Caco-2 (cell line): ENCODE measurements at regions not wholly inside any gene's neighbourhood (a gene's known extent, or its start where the extent isn't known, plus 50 kb on each side); places are given as distances from the start of the nearest gene placed in this dataset.

Experiments used
- BruUV-seq: library from RNA; stranded (reverse); fragments of 400-500 nt; replicated peaks from 2 replicates; lab custom pipeline; 2021; lab: Mats Ljungman, UMichigan
- CTCF ChIA-PET: fragments of 300-600 bp; sonication (Branson Sonifier 250); formaldehyde crosslinking; loops from one replicate; lab custom pipeline; 2022; ENCODE audit warnings: antibody characterized with exemption; lab: Charles Lee
- POLR2A ChIA-PET: fragments of 300-600 bp; sonication (Branson Sonifier 250); formaldehyde crosslinking; loops from one replicate; lab custom pipeline; 2022; ENCODE audit warnings: antibody characterized with exemption; lab: Charles Lee
- DNase-seq, 2 experiments: peaks; one replicate each; pipeline versions ENCODE4 v3.0.0 to v3.0.0-alpha.2; 2020 to 2022
- H3K27me3 ChIP-seq: replicated peaks from 2 replicates; pipeline ENCODE4 v1.6.0; 2011; ENCODE audit warnings: low read length; ENCODE audit not compliant: control insufficient read depth, insufficient read depth
- H3K36me3 ChIP-seq: 2 replicates; pipeline ENCODE4 v1.5.1; 2011; ENCODE audit warnings: low read length; ENCODE audit not compliant: control insufficient read depth, insufficient read depth
- H3K4me1 ChIP-seq: fragments of 250-450 bp; sonication (Bioruptor Pico); 2 replicates; pipeline ENCODE4 v1.5.1; 2020; ENCODE audit warnings: mild to moderate bottlenecking
- H3K4me3 ChIP-seq: 2 replicates; pipeline ENCODE4 v1.5.1; 2011; ENCODE audit warnings: low read depth, mild to moderate bottlenecking, control low read depth, low read length
- H3K9me3 ChIP-seq: fragments of 250-450 bp; sonication (Bioruptor Pico); 2 replicates; pipeline ENCODE4 v1.5.1; 2020; ENCODE audit warnings: mild to moderate bottlenecking, moderate library complexity
- H3K27ac Mint-ChIP-seq: one replicate; pipeline ENCODE4 v1.8.0; 2022; ENCODE audit warnings: mixed read lengths; ENCODE audit not compliant: unreplicated experiment
- H3K27me3 Mint-ChIP-seq: one replicate; pipeline ENCODE4 v1.8.0; 2022; ENCODE audit warnings: mixed read lengths; ENCODE audit not compliant: insufficient read depth, unreplicated experiment
- H3K36me3 Mint-ChIP-seq: one replicate; pipeline ENCODE4 v1.8.0; 2022; ENCODE audit warnings: mild to moderate bottlenecking, mixed read lengths; ENCODE audit not compliant: insufficient read depth, unreplicated experiment
- H3K4me1 Mint-ChIP-seq: one replicate; pipeline ENCODE4 v1.8.0; 2022; ENCODE audit warnings: low read depth, mixed read lengths; ENCODE audit not compliant: unreplicated experiment
- H3K4me3 Mint-ChIP-seq: one replicate; pipeline ENCODE4 v1.8.0; 2022; ENCODE audit warnings: mild to moderate bottlenecking, moderate library complexity, mixed read lengths; ENCODE audit not compliant: unreplicated experiment
- H3K9me3 Mint-ChIP-seq: one replicate; pipeline ENCODE4 v1.8.0; 2022; ENCODE audit warnings: mixed read lengths; ENCODE audit not compliant: unreplicated experiment
- CTCF ChIP-seq, 2 experiments: fragments of 200-600 bp in 1 of 2; IDR thresholded peaks; 1 replicate in 1 of 2; 2 replicates in 1 of 2; pipeline versions ENCODE4 v1.5.1 to v1.8.0; 2011 to 2022; ENCODE audit warnings: antibody characterized with exemption in 1 of 2, control low read depth in 1 of 2, inconsistent platforms in 1 of 2, low read depth in 1 of 2, low read length in 1 of 2, mild to moderate bottlenecking in 1 of 2, moderate library complexity in 1 of 2; ENCODE audit not compliant: insufficient read depth in 1 of 2, severe bottlenecking in 1 of 2, unreplicated experiment in 1 of 2
- intact Hi-C: fragments of 100-400 bp; cut with micrococcal nuclease; formaldehyde crosslinking; loops from one replicate; pipeline ENCODE4 v1.10.0; 2022; ENCODE audit not compliant: unreplicated experiment

- Histone ChIP-seq H3K4me1 (no peaks in the 10 kb centered on the region), H3K27me3 (no peaks in the 10 kb centered on the region), H3K36me3 (no peaks in the 10 kb centered on the region), H3K9me3 (no peaks in the 10 kb centered on the region), H3K4me3 (no peak overlapping the region)
- intact Hi-C loops, result no loop called here
- no TSS peak for BruUV-seq
- H3K27me3 Mint-ChIP-seq, result peaks cover 3% of the 10 kb centered on the region
- ChIA-PET POLR2A (no interaction called here), CTCF (no interaction called here)
- H3K4me1 Mint-ChIP-seq, result no peaks in the 10 kb centered on the region
- no peak for DNase-seq
- no peak overlapping the region for H3K27ac Mint-ChIP-seq
- no peak for TF ChIP-seq CTCF (IDR thresholded peaks at IDR 0.05; ENCODE audit: insufficient read depth in 1 of 2, low read depth in 1 of 2, low read length in 1 of 2, severe bottlenecking in 1 of 2, unreplicated experiment in 1 of 2)
- no peak overlapping the region for H3K4me3 Mint-ChIP-seq
- H3K9me3 Mint-ChIP-seq, result no peaks in the 10 kb centered on the region
- no peaks in the 10 kb centered on the region for H3K36me3 Mint-ChIP-seq
These were observed 541.0 kb downstream of the PLOD2 start for GRCh38 chr3:145620002-145620401.

- H3K9me3 Mint-ChIP-seq, result no peaks in the 10 kb centered on the region
- ChIA-PET POLR2A (no interaction called here), CTCF (no interaction called here)
- BruUV-seq, result no TSS peak
- Histone ChIP-seq H3K4me3 (no peak overlapping the region), H3K27me3 (no peaks in the 10 kb centered on the region), H3K36me3 (no peaks in the 10 kb centered on the region), H3K4me1 (no peaks in the 10 kb centered on the region), H3K9me3 (no peaks in the 10 kb centered on the region)
- no peak overlapping the region for H3K4me3 Mint-ChIP-seq
- no peak for DNase-seq
- H3K27me3 Mint-ChIP-seq, result peaks cover 3% of the 10 kb centered on the region
- no peaks in the 10 kb centered on the region for H3K36me3 Mint-ChIP-seq
- TF ChIP-seq CTCF (IDR thresholded peaks at IDR 0.05; ENCODE audit: insufficient read depth in 1 of 2, low read depth in 1 of 2, low read length in 1 of 2, severe bottlenecking in 1 of 2, unreplicated experiment in 1 of 2), result no peak
- H3K27ac Mint-ChIP-seq, result no peak overlapping the region
- intact Hi-C loops, result no loop called here
- H3K4me1 Mint-ChIP-seq, result no peaks in the 10 kb centered on the region
These were observed 540.5 kb downstream of the PLOD2 start for GRCh38 chr3:145620486-145620885.

GRCh38 chr3:145623349-145623748 is 537.6 kb downstream of the PLOD2 start:
- Mint-ChIP-seq H3K36me3 (no peaks in the 10 kb centered on the region), H3K4me1 (no peaks in the 10 kb centered on the region), H3K4me3 (no peak overlapping the region), H3K27ac (no peak overlapping the region), H3K9me3 (no peaks in the 10 kb centered on the region), H3K27me3 (peaks cover 3% of the 10 kb centered on the region)
- Histone ChIP-seq H3K4me1 (no peaks in the 10 kb centered on the region), H3K9me3 (no peaks in the 10 kb centered on the region), H3K27me3 (no peaks in the 10 kb centered on the region), H3K4me3 (no peak overlapping the region), H3K36me3 (no peaks in the 10 kb centered on the region)
- no peak for DNase-seq
- no peak for TF ChIP-seq CTCF (IDR thresholded peaks at IDR 0.05; ENCODE audit: insufficient read depth in 1 of 2, low read depth in 1 of 2, low read length in 1 of 2, severe bottlenecking in 1 of 2, unreplicated experiment in 1 of 2)
- intact Hi-C loops, result no loop called here
- BruUV-seq, result no TSS peak
- POLR2A ChIA-PET, result no interaction called here
- CTCF ChIA-PET, result no interaction called here
